IPS-15b (cell line): ENCODE measurements at regions not wholly inside any gene's neighbourhood (a gene's known extent, or its start where the extent isn't known, plus 50 kb on each side); places are given as distances from the start of the nearest gene placed in this dataset.
"Not testable (repeated sequence)": the region's sequence is repeated elsewhere in the genome, so short reads cannot be mapped to it uniquely, and the experiment has no call there.

ENCODE experiments used
- H3K27me3 ChIP-seq: one replicate; pipeline ENCODE4 v1.6.1; 2013; ENCODE audit warnings: low read length; ENCODE audit not compliant: control insufficient read depth, insufficient read depth
- H3K36me3 ChIP-seq: one replicate; pipeline ENCODE4 v1.6.1; 2013; ENCODE audit warnings: low read length; ENCODE audit not compliant: control insufficient read depth, insufficient read depth
- H3K4me1 ChIP-seq: one replicate; pipeline ENCODE4 v1.6.1; 2013; ENCODE audit warnings: mild to moderate bottlenecking, low read length; ENCODE audit not compliant: control insufficient read depth, insufficient read depth
- H3K4me3 ChIP-seq: one replicate; pipeline ENCODE4 v1.5.1; 2013; ENCODE audit warnings: low read depth, low read length
- H3K9ac ChIP-seq: one replicate; pipeline ENCODE4 v1.6.1; 2013; ENCODE audit warnings: low read depth, mild to moderate bottlenecking, low read length
- H3K9me3 ChIP-seq: one replicate; pipeline ENCODE4 v1.6.1; 2013; ENCODE audit warnings: mild to moderate bottlenecking, low read length; ENCODE audit not compliant: control insufficient read depth, insufficient read depth

GRCh38 chrX:41034902-41035301 is 50.3 kb upstream of the USP9X start:
- H3K4me1 ChIP-seq, H3K4me3 ChIP-seq, H3K36me3 ChIP-seq, H3K9ac ChIP-seq, H3K9me3 ChIP-seq, H3K27me3 ChIP-seq: not testable (repeated sequence)
